ENCODE measurements at regions not wholly inside any gene's neighbourhood (a gene's known extent, or its start where the extent isn't known, plus 50 kb on each side); places are given as distances from the start of the nearest gene placed in this dataset.

DNA sequence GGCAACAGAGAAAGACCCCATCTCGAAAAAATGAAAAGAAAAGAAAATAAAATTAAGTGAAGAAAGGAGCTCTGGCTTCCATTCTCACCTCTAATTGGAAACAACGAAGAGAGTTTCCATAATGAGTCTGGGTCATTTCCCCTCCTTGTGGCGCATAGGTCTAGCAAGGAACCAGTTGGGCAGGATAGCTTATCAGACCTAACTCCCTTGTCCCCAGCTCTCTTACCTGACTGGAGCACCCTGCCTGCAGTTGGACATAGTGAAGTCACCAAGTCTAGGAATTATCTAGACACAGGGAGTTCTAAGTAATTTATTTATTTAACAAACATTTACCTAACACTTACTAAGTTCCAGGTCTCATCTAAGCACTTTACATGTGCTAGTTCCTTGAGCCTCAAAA lies 63.0 kb upstream of the RAB4A start:
- no peak for DNase-seq (ENCODE audit: low read depth in 2 of 2)

DNA sequence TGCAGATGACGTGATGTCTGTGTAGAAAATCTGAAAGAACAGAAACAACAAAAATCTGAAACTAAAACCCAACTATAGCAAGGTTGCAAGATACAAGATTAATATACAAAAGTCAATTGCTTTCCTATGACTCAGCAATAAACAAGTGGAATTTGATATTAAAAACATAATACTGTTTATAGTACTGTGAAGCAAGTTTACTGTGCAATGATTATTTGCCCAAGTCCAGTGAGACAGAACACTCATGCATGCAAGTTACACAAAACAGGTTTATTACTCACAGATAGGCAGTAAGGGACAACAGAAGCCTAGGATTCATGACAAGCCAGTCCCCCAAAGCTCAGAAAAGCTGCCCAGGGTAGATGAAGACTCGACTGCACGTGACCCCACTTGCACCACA lies 62.4 kb upstream of the RAB4A start:
- DNase-seq (ENCODE audit: low read depth in 2 of 2), result no peak

DNA sequence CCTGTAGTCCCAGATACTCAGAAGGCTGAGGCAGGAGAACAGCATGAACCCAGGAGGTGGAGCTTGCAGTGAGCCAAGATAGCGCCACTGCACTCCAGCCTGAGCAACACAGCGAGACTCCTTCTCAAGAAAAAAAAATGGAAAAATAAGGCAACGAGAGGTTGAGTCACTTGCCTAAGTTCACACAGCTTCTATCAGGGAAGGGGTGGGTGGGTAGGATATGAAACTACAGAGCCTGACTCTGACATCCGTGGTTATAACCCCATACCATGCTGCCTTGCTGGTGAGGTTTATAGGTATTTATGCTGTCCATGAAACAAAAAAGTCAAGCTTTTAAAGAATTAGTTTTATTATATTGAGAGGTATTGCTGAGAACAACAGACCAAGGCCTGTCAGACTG lies 61.5 kb upstream of the RAB4A start:
- no peak for DNase-seq (ENCODE audit: low read depth in 2 of 2)

DNA sequence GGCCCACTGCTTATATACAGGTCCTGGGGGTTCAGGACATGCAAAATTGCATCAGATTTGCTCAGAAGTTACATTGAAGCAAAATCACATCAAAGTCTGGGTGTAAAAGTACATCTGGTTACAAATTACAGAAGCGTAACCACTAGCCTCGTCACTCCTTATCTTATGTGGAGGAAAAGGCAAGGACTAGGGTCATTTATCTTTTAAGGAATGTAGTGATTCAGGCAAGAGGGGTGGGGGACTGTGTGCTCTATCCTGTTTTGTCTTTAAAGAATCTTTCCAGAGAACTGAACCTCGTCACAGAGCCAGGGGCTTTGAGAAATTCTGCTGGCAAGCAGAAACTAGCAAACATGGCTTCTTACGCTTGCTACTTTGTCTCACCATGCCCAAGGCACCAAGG lies 61.1 kb upstream of the RAB4A start:
- DNase-seq (ENCODE audit: low read depth in 2 of 2), result no peak

DNA sequence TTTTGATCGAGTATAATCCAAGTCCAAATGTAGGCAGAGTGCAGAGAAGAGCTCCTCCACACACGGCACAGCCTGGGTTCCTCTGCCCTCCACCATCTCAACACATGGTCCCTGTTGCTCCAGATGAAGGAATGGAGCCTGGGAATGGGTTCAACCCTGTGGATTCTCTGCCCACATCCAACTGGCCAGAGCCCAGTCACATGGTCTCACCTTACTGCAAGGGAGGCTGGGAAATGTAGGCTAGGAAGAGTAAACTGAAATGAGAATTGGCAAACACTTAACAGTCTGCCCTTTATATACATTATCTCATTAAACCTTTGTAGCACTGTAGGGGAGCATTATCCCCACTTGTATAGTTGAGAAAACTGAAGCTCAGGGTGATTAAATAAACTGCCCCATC lies 60.1 kb upstream of the RAB4A start:
- no peak for DNase-seq (ENCODE audit: low read depth in 2 of 2)

DNA sequence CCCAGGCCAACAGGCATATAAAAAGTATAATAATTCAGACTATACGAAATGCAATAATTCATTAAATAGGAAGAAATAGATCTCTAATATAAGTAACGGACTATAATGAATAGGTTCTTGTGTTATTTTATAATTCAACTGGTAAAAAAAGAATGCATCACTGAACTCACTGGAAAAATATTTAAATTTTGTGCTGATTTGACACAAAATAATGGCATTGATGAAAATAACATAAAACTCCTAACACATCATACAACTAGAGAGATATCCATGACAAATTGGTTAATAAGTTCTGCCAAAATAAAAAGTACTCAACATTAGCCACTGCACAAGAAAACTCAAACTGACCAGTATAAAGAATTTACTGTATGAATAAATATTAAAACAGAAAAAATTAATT lies 57.1 kb upstream of the RAB4A start:
- DNase-seq (ENCODE audit: low read depth in 2 of 2), result no peak

DNA sequence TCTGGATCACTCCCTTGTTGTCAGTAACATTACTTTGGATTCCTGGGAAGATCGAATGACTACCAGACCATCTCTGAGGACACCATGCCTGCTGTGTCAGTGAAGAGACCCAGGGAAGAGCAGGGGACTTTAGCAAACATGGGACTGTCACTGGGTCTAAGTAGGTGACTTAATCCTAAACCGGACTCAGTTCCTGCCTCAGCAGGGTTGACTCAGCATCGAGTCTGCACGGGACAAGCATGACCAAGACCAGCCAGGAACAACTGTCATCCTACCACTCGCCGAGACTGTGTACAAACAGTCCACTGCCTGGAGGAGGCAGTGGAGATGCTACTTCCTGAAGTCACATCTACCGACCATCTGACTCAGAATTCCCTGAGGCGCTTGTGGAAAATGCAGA lies 53.2 kb upstream of the RAB4A start:
- DNase-seq (ENCODE audit: low read depth in 2 of 2), result no peak

DNA sequence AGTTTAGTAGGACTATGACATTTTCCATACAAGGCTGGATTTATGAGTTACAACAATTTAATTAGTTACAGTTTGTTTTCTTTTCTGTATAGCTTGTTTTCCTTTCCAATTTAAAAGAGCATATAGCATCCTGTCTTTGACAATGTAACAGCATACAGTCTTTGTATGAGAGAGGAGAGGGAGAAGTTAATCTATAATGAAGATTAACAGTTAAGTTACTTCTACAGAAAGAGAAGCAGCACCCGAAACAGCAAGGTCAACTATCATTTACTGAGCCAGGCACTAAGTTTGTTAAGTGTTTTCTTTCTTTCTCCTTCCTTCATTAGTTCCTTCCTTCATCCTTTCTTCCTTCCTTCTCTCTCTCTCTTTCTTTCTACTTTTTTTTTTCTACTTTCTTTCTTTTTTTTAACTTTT lies 52.3 kb upstream of the RAB4A start:
- no peak for DNase-seq (ENCODE audit: low read depth in 2 of 2)

DNA sequence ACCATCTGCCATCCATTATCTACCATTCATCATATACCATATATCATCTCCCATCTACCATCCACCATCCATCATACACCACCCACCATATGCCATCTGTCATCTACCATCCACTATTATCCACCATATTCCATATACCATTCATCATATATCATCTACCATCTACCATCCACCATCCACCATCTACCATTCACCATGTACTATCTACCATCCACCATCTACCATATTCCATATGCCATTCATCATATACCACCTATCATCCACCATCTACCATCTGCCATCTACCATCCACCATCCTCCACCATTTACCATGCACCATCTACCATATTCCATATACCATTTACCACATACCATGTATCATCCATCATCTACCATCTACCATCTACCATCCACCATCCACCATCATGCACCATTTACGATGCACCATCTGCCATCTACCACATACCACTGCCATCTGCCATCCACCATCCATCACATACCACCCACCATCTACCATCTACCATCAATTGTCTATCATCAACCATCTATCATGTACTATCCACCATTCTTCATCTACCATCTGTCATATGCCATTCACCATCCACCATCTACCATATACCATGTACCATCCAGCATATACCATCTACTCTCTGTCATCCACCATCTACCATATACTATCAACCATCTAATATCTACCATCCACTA lies 50.6 kb upstream of the RAB4A start:
- DNase-seq (ENCODE audit: low read depth in 2 of 2), result no peak

DNA sequence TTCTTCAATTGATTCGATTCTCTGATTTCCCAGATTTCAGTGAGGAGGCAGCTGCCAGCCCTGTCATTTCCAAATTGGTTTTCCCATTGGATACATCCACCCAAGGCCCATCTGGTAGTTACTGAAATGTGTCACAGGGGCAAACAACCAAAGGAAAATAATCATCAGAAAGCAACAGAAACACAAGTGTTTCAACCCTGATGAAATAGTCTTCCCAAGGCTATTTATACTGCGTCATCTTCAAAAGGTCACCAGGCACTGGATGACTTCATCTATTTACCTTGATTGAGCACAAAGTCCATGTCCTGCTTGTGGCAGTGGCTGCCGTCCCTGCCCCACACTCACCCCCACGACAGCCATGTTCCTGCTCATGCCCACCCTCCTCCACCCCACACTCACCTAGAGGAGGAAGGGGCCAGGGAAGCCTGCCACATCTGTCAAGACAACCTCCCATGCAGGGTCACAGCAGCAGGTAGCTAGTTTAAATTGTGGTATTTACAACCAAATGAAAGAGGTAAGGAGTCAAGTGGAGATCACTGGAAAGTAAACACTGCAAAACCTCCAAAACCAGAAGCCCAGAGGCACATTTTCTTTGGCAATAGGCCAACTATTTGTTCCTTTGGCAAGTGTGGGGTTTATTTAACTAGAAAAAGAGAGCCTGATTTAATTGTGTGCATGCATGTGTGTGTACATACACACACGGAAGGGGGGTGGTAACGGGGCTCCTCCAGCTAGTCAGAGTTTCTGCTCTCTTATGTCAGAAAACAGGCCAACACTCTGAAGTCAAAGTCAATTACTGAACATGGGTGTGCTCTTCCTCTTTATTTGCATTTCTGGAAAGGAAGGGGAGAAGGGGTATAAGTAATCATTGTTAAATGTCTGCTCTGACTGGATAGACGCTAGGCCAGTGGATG lies 49.5 kb upstream of the RAB4A start:
- DNase-seq (ENCODE audit: low read depth in 2 of 2), result no peak
